Calu3 (cell line): ENCODE measurements at regions not wholly inside any gene's neighbourhood (a gene's known extent, or its start where the extent isn't known, plus 50 kb on each side); places are given as distances from the start of the nearest gene placed in this dataset.

Source experiments
- BruUV-seq: library from RNA; stranded (reverse); fragments of 400-500 nt; replicated peaks from 2 replicates; lab custom pipeline; 2021; lab: Mats Ljungman, UMichigan
- CTCF ChIA-PET: fragments of 300-600 bp; sonication (Branson Sonifier 250); formaldehyde crosslinking; loops from one replicate; lab custom pipeline; 2022; ENCODE audit warnings: antibody characterized with exemption; lab: Charles Lee
- DNase-seq: peaks from one replicate; pipeline ENCODE4 v3.0.0; 2022
- H3K27ac Mint-ChIP-seq: one replicate; pipeline ENCODE4 v1.8.0; 2022; ENCODE audit warnings: mixed read lengths; ENCODE audit not compliant: unreplicated experiment
- H3K27me3 Mint-ChIP-seq: one replicate; pipeline ENCODE4 v1.8.0; 2022; ENCODE audit warnings: mixed read lengths; ENCODE audit not compliant: unreplicated experiment
- H3K36me3 Mint-ChIP-seq: one replicate; pipeline ENCODE4 v1.8.0; 2022; ENCODE audit warnings: mild to moderate bottlenecking, moderate library complexity, mixed read lengths; ENCODE audit not compliant: insufficient read depth, unreplicated experiment
- H3K4me1 Mint-ChIP-seq: one replicate; pipeline ENCODE4 v1.8.0; 2022; ENCODE audit warnings: mild to moderate bottlenecking, low read depth, mixed read lengths; ENCODE audit not compliant: unreplicated experiment
- H3K4me3 Mint-ChIP-seq: one replicate; pipeline ENCODE4 v1.8.0; 2022; ENCODE audit warnings: mild to moderate bottlenecking, low read depth, moderate library complexity, mixed read lengths; ENCODE audit not compliant: unreplicated experiment
- H3K9me3 Mint-ChIP-seq: one replicate; pipeline ENCODE4 v1.8.0; 2022; ENCODE audit warnings: low read depth, mixed read lengths; ENCODE audit not compliant: unreplicated experiment
- intact Hi-C: fragments of 100-400 bp; cut with micrococcal nuclease; formaldehyde crosslinking; loops from one replicate; pipeline ENCODE4 v1.10.0; 2022; ENCODE audit not compliant: unreplicated experiment
- TF ChIP-seq, protein P1 (sequence below): fragments of 200-600 bp; IDR thresholded peaks from one replicate; pipeline ENCODE4 v1.8.0; 2022; ENCODE audit warnings: antibody characterized with exemption; ENCODE audit not compliant: unreplicated experiment

DNA sequence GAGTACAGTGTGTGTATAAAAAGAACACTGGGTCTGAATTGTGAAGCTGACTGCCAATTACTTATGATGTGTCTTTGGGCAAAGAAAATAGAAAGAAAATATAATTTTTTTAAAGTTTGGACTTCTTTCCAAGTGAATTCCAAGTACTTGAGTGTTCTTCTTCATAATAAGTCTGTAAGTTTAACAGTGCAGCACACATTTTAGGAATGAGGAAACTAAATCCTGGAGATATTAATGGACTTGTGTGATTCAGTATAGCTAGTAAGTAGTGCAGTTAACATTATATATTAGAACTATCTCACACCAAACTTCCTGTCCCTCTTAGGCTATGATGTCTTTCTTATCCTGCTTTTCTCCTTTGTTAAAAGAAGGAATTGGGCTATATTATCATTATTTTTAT is 1953.8 kb downstream of the MAT2B start:
- Mint-ChIP-seq H3K4me3 (no peak overlapping the region), H3K4me1 (peaks cover 8% of the 10 kb centered on the region), H3K9me3 (peaks cover 7% of the 10 kb centered on the region), H3K36me3 (no peaks in the 10 kb centered on the region), H3K27me3 (no peaks in the 10 kb centered on the region), H3K27ac (no peak overlapping the region)
- TF ChIP-seq, protein P1, sequence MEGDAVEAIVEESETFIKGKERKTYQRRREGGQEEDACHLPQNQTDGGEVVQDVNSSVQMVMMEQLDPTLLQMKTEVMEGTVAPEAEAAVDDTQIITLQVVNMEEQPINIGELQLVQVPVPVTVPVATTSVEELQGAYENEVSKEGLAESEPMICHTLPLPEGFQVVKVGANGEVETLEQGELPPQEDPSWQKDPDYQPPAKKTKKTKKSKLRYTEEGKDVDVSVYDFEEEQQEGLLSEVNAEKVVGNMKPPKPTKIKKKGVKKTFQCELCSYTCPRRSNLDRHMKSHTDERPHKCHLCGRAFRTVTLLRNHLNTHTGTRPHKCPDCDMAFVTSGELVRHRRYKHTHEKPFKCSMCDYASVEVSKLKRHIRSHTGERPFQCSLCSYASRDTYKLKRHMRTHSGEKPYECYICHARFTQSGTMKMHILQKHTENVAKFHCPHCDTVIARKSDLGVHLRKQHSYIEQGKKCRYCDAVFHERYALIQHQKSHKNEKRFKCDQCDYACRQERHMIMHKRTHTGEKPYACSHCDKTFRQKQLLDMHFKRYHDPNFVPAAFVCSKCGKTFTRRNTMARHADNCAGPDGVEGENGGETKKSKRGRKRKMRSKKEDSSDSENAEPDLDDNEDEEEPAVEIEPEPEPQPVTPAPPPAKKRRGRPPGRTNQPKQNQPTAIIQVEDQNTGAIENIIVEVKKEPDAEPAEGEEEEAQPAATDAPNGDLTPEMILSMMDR = no peak
- BruUV-seq = no TSS peak
- intact Hi-C loops = loop anchor here (2.0 kb wide), 1 partner anchor 232 kb away; no protein-coding TSS in a partner anchor
- no peak for DNase-seq
- CTCF ChIA-PET = no interaction called here

DNA sequence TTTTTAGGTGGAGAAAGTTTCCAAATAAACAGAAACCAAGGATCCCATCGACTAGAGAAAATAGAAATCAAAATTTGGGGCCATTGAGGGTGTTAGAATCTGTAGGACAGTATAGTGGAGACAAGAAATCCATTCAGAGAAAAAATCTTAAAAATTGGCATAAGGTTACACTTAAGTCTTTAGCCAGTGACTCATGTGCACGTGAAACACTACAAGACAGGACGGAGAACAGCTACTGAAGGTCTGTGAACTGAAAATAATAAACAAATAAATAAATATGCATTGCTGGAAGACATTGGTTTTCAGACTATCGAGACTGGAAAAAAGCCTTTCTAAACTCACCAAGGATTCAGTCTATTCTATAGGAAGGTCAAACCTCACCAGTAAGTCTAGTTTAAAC is 1955.5 kb downstream of the MAT2B start:
- CTCF ChIA-PET = no interaction called here
- H3K27me3 Mint-ChIP-seq = no peaks in the 10 kb centered on the region

DNA sequence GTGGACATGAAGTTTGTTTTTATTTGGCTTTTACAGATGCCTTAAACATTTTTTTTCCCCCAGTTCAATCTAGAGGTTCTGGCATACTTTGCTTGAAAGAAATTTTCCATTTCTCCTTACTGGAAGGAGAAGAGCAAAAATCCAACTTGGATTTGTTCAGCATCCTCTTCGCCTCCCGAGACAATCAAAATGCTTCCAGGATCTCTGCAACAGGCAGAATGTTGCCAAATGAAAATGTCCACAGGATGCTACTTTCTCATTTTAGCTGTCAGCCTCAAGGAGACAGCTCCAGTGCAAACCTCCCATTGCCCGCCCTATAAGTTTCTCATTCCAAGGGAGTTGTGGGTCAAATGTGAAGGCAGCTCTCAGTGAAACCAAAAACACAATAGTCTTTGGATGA is 1972.1 kb downstream of the MAT2B start:
- no peak for DNase-seq
- H3K9me3 Mint-ChIP-seq = no peaks in the 10 kb centered on the region
- intact Hi-C loops = no loop called here
- H3K27ac Mint-ChIP-seq = no peak overlapping the region
- no peaks in the 10 kb centered on the region for H3K36me3 Mint-ChIP-seq
- H3K27me3 Mint-ChIP-seq = no peaks in the 10 kb centered on the region
- no TSS peak for BruUV-seq
- CTCF ChIA-PET = interaction anchor here (0.6 kb wide), 1 partner anchor 327 kb away, joined by 12 read pairs; no protein-coding TSS in a partner anchor
- H3K4me3 Mint-ChIP-seq = no peak overlapping the region
- H3K4me1 Mint-ChIP-seq = no peaks in the 10 kb centered on the region
- TF ChIP-seq, protein P1 = no peak

More for the DNA sequence above, 1955.5 kb downstream of the MAT2B start:
- no TSS peak for BruUV-seq
- H3K36me3 Mint-ChIP-seq = no peaks in the 10 kb centered on the region
- no peak overlapping the region for H3K27ac Mint-ChIP-seq
- no peak overlapping the region for H3K4me3 Mint-ChIP-seq
- DNase-seq = no peak
- TF ChIP-seq, protein P1 = no peak
- H3K4me1 Mint-ChIP-seq = peaks cover 8% of the 10 kb centered on the region
- H3K9me3 Mint-ChIP-seq = peaks cover 7% of the 10 kb centered on the region
- intact Hi-C loops = no loop called here

DNA sequence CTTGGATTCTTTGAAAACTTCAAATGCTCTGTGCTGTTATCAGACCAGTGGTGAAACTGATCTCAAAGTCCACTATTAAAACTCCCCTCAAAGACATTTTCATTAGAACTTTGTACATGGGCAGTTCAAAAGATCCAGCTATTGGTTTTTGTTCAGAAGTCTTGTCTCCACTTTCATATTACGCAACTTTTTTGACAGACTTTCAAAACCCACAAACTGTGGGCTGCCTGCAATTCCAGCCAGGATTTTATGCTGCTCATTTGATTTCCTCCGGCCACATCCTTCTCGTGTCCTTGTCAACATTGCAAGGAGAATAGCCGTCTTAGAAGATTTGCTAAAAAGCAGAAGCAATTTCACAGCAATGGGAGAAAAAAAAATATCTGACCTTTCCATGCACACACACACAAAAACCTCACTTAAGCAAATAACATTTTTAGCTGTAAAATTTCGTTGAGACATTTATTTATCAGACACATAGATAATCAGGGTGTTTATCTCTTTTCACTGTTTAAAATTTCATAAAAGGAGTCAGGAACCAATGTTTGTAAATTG is 1990.5 kb downstream of the MAT2B start:
- CTCF ChIA-PET = no interaction called here
- no peak for DNase-seq
- Mint-ChIP-seq H3K4me1 (peaks cover 10% of the 10 kb centered on the region), H3K4me3 (no peak overlapping the region), H3K27ac (no peak overlapping the region), H3K36me3 (no peaks in the 10 kb centered on the region), H3K27me3 (no peaks in the 10 kb centered on the region), H3K9me3 (peaks cover 4% of the 10 kb centered on the region)
- TF ChIP-seq, protein P1 = no peak
- no TSS peak for BruUV-seq
- intact Hi-C loops = no loop called here
